PC-3 (cell line): ENCODE measurements at regions not wholly inside any gene's neighbourhood (a gene's known extent, or its start where the extent isn't known, plus 50 kb on each side); places are given as distances from the start of the nearest gene placed in this dataset.

ENCODE experiments used
- ATAC-seq: fragments of 200-7000 bp; cut with Tn5 transposase; 2 replicates; pipeline ENCODE4 v1.9.1; 2020; ENCODE audit warnings: mild to moderate bottlenecking, moderate library complexity
- BruUV-seq: library from RNA; stranded (reverse); fragments of 400-500 nt; replicated peaks from 2 replicates; lab custom pipeline; 2021; lab: Mats Ljungman, UMichigan
- CTCF ChIA-PET: fragments of 300-600 bp; sonication (Branson Sonifier 250); formaldehyde crosslinking; loops from one replicate; lab custom pipeline; 2022; ENCODE audit warnings: antibody characterized with exemption; lab: Charles Lee
- POLR2A ChIA-PET: fragments of 300-600 bp; sonication (Branson Sonifier 250); formaldehyde crosslinking; loops from one replicate; lab custom pipeline; 2022; ENCODE audit warnings: antibody characterized with exemption; ENCODE audit not compliant: unreplicated experiment; lab: Charles Lee
- DNase-seq: peaks from one replicate; pipeline ENCODE4 v3.0.0-alpha.2; 2015
- H2AFZ ChIP-seq: fragments of 300-600 bp; sonication (generic); 2 replicates; pipeline ENCODE4 v1.6.0; 2016; ENCODE audit warnings: antibody characterized with exemption, low read length
- H3F3A ChIP-seq: fragments of 300-600 bp; sonication (generic); one replicate; pipeline ENCODE4 v1.6.0; 2017; ENCODE audit warnings: antibody characterized with exemption, low read length, control low read depth, mild to moderate bottlenecking; ENCODE audit not compliant: unreplicated experiment
- H3K27ac ChIP-seq: fragments of 300-600 bp; sonication (generic); 2 replicates; pipeline ENCODE4 v1.5.1; 2016; ENCODE audit warnings: mild to moderate bottlenecking, low read length
- H3K27me3 ChIP-seq: fragments of 300-600 bp; sonication (generic); 2 replicates; pipeline ENCODE4 v1.6.1; 2016; ENCODE audit warnings: low read length, mixed read lengths
- H3K36me3 ChIP-seq: fragments of 300-600 bp; sonication (generic); 2 replicates; pipeline ENCODE4 v1.6.1; 2016; ENCODE audit warnings: low read depth, mixed run types, low read length, mixed read lengths
- H3K4me1 ChIP-seq: fragments of 300-600 bp; sonication (generic); 2 replicates; pipeline ENCODE4 v1.5.1; 2016; ENCODE audit warnings: low read length; ENCODE audit not compliant: insufficient read depth
- H3K4me2 ChIP-seq: fragments of 300-600 bp; sonication (generic); 2 replicates; pipeline ENCODE4 v1.6.0; 2016; ENCODE audit warnings: low read length
- H3K4me3 ChIP-seq: fragments of 300-600 bp; sonication (generic); 2 replicates; pipeline ENCODE4 v1.5.1; 2016; ENCODE audit warnings: mild to moderate bottlenecking, low read length, mixed read lengths
- H3K79me2 ChIP-seq: fragments of 300-600 bp; sonication (generic); 2 replicates; pipeline ENCODE4 v1.6.1; 2017; ENCODE audit warnings: low read length, mixed read lengths
- H3K9ac ChIP-seq: fragments of 300-600 bp; sonication (generic); 2 replicates; pipeline ENCODE4 v1.6.0; 2016; ENCODE audit warnings: mild to moderate bottlenecking, low read length
- H3K9me2 ChIP-seq: fragments of 300-600 bp; sonication (generic); replicated peaks from 2 replicates; pipeline ENCODE4 v1.6.1; 2016; ENCODE audit warnings: mixed run types, low read length, mixed read lengths
- H3K9me3 ChIP-seq: fragments of 300-600 bp; sonication (generic); 2 replicates; pipeline ENCODE4 v1.6.1; 2016; ENCODE audit warnings: low read length, mixed read lengths
- H4K20me1 ChIP-seq: fragments of 300-600 bp; sonication (generic); 2 replicates; pipeline ENCODE4 v1.6.1; 2016; ENCODE audit warnings: low read length, mixed read lengths
- CTCF ChIP-seq: fragments of 300-600 bp; sonication (generic); conservative IDR thresholded peaks from 2 replicates; pipeline ENCODE4 v1.5.1; 2017; ENCODE audit warnings: antibody characterized with exemption, low read depth, mild to moderate bottlenecking, low read length
- EZH2 ChIP-seq: fragments of 300-600 bp; sonication (generic); IDR thresholded peaks from one replicate; pipeline ENCODE4 v1.6.1; 2017; ENCODE audit warnings: antibody characterized with exemption, mild to moderate bottlenecking, low read length; ENCODE audit not compliant: unreplicated experiment
- EZH2phosphoT487 ChIP-seq: fragments of 300-600 bp; sonication (generic); IDR thresholded peaks from 2 replicates; pipeline ENCODE4 v1.6.1; 2018; ENCODE audit warnings: mild to moderate bottlenecking, antibody characterized with exemption, low read length, borderline replicate concordance
- intact Hi-C: fragments of 100-400 bp; cut with micrococcal nuclease; formaldehyde crosslinking; loops from 2 replicates; pipeline ENCODE4 v1.9.0; 2023

GRCh38 chr20:59431014-59431413 is 130.6 kb downstream of the EDN3 start:
- CTCF ChIA-PET: no interaction called here
- Histone ChIP-seq H3K9me3 (no peaks in the 10 kb centered on the region), H3K79me2 (no peaks in the 10 kb centered on the region), H3K27ac (no peak overlapping the region), H3K9ac (no peak overlapping the region), H3K9me2 (no peaks in the 10 kb centered on the region), H3K36me3 (no peaks in the 10 kb centered on the region), H3K4me2 (no peak overlapping the region), H3K4me1 (no peaks in the 10 kb centered on the region), H2AFZ (no peak overlapping the region), H3F3A (no peaks in the 10 kb centered on the region), H4K20me1 (no peaks in the 10 kb centered on the region), H3K27me3 (peaks cover 64% of the 10 kb centered on the region), H3K4me3 (no peak overlapping the region)
- intact Hi-C loops: no loop called here
- ATAC-seq: no peak
- BruUV-seq: no TSS peak
- DNase-seq: no peak
- TF ChIP-seq EZH2 (no peak), CTCF (no peak), EZH2phosphoT487 (no peak)
- POLR2A ChIA-PET: no interaction called here

GRCh38 chr20:59434960-59435359 is 134.5 kb downstream of the EDN3 start:
- no peak overlapping the region for H3K4me3 ChIP-seq
- no peaks in the 10 kb centered on the region for H3K9me3 ChIP-seq
- BruUV-seq: no TSS peak
- no peaks in the 10 kb centered on the region for H3K4me1 ChIP-seq
- intact Hi-C loops: no loop called here
- H4K20me1 ChIP-seq: no peaks in the 10 kb centered on the region
- no peaks in the 10 kb centered on the region for H3K9me2 ChIP-seq
- peaks cover 82% of the 10 kb centered on the region for H3K27me3 ChIP-seq
- peak; percentile 7 for DNase-seq
- H3F3A ChIP-seq: no peaks in the 10 kb centered on the region
- POLR2A ChIA-PET: no interaction called here
- no peaks in the 10 kb centered on the region for H3K79me2 ChIP-seq
- CTCF ChIA-PET: no interaction called here
- H3K27ac ChIP-seq: no peak overlapping the region
- H3K36me3 ChIP-seq: no peaks in the 10 kb centered on the region
- no peak overlapping the region for H3K9ac ChIP-seq
- no peak for TF ChIP-seq EZH2
- TF ChIP-seq EZH2phosphoT487: no peak
- no peak for TF ChIP-seq CTCF
- ATAC-seq: no peak
- no peak overlapping the region for H3K4me2 ChIP-seq
- H2AFZ ChIP-seq: no peak overlapping the region

GRCh38 chr20:59435518-59435917 is 135.1 kb downstream of the EDN3 start:
- no peaks in the 10 kb centered on the region for H3K9me3 ChIP-seq
- ATAC-seq (no peak), DNase-seq (no peak)
- no peak overlapping the region for H3K4me2 ChIP-seq
- no peak overlapping the region for H3K27ac ChIP-seq
- intact Hi-C loops: no loop called here
- H3K27me3 ChIP-seq: peaks cover 80% of the 10 kb centered on the region
- no peaks in the 10 kb centered on the region for H3K9me2 ChIP-seq
- no peaks in the 10 kb centered on the region for H4K20me1 ChIP-seq
- H3K9ac ChIP-seq: no peak overlapping the region
- POLR2A ChIA-PET: no interaction called here
- BruUV-seq: no TSS peak
- no peaks in the 10 kb centered on the region for H3F3A ChIP-seq
- H3K4me3 ChIP-seq: no peak overlapping the region
- CTCF ChIA-PET: no interaction called here
- no peaks in the 10 kb centered on the region for H3K79me2 ChIP-seq
- H2AFZ ChIP-seq: no peak overlapping the region
- no peak for TF ChIP-seq EZH2
- TF ChIP-seq EZH2phosphoT487: no peak
- no peak for TF ChIP-seq CTCF
- H3K36me3 ChIP-seq: no peaks in the 10 kb centered on the region
- no peaks in the 10 kb centered on the region for H3K4me1 ChIP-seq
